Aorta (tissue), 5 donors: ENCODE measurements at regions not wholly inside any gene's neighbourhood (a gene's known extent, or its start where the extent isn't known, plus 50 kb on each side); places are given as distances from the start of the nearest gene placed in this dataset.

ENCODE experiments used
- ATAC-seq: fragments of 200-7000 bp; cut with Tn5 transposase; one replicate; pipeline ENCODE4 v1.9.1; 2022; ENCODE audit warnings: moderate library complexity; ENCODE audit not compliant: low FRiP score
- DNase-seq, 2 donors: peaks; one replicate each; pipeline ENCODE4 v3.0.0-alpha.2; 2020
- H3K27ac ChIP-seq, 2 donors: one replicate each; pipeline ENCODE4 v1.5.1; 2013; ENCODE audit warnings: low read length in 2 of 2, mild to moderate bottlenecking in 2 of 2, moderate library complexity in 2 of 2, control low read depth in 1 of 2, inconsistent platforms in 1 of 2, low read depth in 1 of 2
- H3K27me3 ChIP-seq, 2 donors: one replicate each; pipeline ENCODE4 v1.6.1; 2013; ENCODE audit warnings: control low read depth in 1 of 2, low read length in 1 of 2, mild to moderate bottlenecking in 1 of 2, moderate library complexity in 1 of 2; ENCODE audit not compliant: insufficient read depth in 2 of 2, control insufficient read depth in 1 of 2
- H3K36me3 ChIP-seq, 2 donors: one replicate each; pipeline ENCODE4 v1.6.1; 2013; ENCODE audit warnings: control low read depth in 1 of 2, low read length in 1 of 2, mild to moderate bottlenecking in 1 of 2; ENCODE audit not compliant: insufficient read depth in 2 of 2, control insufficient read depth in 1 of 2
- H3K4me1 ChIP-seq, 2 donors: one replicate each; pipeline ENCODE4 v1.6.1; 2013; ENCODE audit warnings: low read length in 2 of 2, control low read depth in 1 of 2, mild to moderate bottlenecking in 1 of 2, moderate library complexity in 1 of 2; ENCODE audit not compliant: insufficient read depth in 2 of 2, control insufficient read depth in 1 of 2
- H3K4me3 ChIP-seq, 2 donors: one replicate each; pipeline ENCODE4 v1.5.1; 2013; ENCODE audit warnings: low read length in 2 of 2, control low read depth in 1 of 2, mild to moderate bottlenecking in 1 of 2
- H3K9me3 ChIP-seq: one replicate; pipeline ENCODE4 v1.6.1; 2013; ENCODE audit warnings: mild to moderate bottlenecking, low read length; ENCODE audit not compliant: control insufficient read depth
- WGBS, 2 donors: extraction: QIAGEN DNeasy Blood & Tissue Kit; methylation state at CpG; one replicate each; pipeline ENCODE4 v1.1.7; 2013; 5-methylcytosine and 5-hydroxymethylcytosine counted together
- intact Hi-C, 2 donors: fragments of 100-400 bp; cut with DNase I; formaldehyde crosslinking; loops; one replicate each; pipeline versions ENCODE4 v1.14.2 to v1.15.0; 2022
- donor health status: healthy with polysubstance abuse.
- donor health status: Bipolar disorder and iron deficiency.
- donor health status: DM: no; HTN: no; CAD: no.
- donor health status: DM: no; HTN: no; CAD: no.
- donor health status: DM: yes; HTN: yes; CAD: no.

DNA sequence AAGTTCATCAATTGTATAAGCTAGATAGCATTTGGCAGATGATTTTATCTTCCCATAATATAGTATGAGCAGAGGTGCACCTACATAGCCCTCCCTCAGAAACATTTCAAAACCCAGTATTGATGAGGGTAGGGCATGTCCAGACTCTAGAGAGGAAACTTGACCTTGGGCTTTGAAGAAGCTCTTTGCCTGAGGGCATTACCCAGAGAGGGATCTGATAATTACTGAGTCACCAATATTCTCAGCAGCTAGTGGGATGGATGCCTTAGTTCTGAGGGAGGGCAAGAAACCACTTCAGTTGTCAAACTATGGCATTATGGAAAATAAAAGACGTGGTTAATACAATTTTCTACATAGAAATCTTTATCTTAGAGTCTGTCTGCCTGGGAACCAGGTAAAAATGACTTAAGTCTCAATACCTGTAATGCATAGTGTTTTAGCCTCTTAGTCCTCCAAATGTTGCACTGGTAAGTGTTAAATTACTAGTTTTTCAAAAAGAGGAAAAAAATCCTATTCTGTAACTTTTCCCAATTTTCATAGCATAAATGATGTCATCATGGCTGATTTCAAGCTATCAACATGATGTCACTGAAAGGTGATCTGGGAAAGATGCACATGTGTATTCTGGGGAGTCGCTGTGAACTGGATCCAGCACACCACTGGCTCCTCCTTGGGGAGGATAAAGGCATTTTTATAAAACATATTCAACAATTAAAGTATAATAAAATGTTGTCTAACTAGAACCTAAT is 809.0 kb downstream of the KCTD16 start:
- no peak for ATAC-seq
- no peaks in the 10 kb centered on the region for H3K9me3 ChIP-seq
- intact Hi-C loops = no loop called here
- H3K36me3 ChIP-seq = no peaks in the 10 kb centered on the region
- H3K27me3 ChIP-seq = no peaks in the 10 kb centered on the region
- WGBS, 2 donors = 53 to 61% methylated on average over 2 of the region's 2 CpGs
- no peak for DNase-seq
- no peak overlapping the region for H3K4me3 ChIP-seq
- no peaks in the 10 kb centered on the region for H3K4me1 ChIP-seq
- H3K27ac ChIP-seq = no peak overlapping the region

DNA sequence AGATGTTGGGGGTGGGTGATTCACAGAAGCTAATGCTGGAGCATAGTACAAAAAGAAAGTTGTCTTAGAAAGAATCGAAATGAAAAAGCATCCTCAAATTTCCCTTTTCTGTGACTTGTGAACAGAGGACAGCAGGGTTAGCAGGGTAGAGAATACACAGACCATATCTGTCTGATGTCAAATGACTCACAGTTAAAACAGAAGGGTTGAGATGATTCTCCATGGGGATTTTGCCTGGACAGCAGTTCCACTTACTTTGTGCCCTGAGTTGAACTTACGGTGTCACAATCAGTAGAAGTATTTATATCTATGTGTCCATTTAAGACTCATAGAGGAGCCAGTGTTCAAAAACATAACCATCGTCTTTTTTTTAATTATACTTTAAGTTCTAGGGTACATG is 801.6 kb downstream of the KCTD16 start:
- intact Hi-C loops = no loop called here
- H3K36me3 ChIP-seq = no peaks in the 10 kb centered on the region
- no peak for ATAC-seq
- 83 to 91% methylated on average over 3 of the region's 3 CpGs for WGBS, 2 donors
- H3K9me3 ChIP-seq = no peaks in the 10 kb centered on the region
- H3K27me3 ChIP-seq = no peaks in the 10 kb centered on the region
- no peak overlapping the region for H3K27ac ChIP-seq
- no peak for DNase-seq
- H3K4me1 ChIP-seq = no peaks in the 10 kb centered on the region
- no peak overlapping the region for H3K4me3 ChIP-seq

DNA sequence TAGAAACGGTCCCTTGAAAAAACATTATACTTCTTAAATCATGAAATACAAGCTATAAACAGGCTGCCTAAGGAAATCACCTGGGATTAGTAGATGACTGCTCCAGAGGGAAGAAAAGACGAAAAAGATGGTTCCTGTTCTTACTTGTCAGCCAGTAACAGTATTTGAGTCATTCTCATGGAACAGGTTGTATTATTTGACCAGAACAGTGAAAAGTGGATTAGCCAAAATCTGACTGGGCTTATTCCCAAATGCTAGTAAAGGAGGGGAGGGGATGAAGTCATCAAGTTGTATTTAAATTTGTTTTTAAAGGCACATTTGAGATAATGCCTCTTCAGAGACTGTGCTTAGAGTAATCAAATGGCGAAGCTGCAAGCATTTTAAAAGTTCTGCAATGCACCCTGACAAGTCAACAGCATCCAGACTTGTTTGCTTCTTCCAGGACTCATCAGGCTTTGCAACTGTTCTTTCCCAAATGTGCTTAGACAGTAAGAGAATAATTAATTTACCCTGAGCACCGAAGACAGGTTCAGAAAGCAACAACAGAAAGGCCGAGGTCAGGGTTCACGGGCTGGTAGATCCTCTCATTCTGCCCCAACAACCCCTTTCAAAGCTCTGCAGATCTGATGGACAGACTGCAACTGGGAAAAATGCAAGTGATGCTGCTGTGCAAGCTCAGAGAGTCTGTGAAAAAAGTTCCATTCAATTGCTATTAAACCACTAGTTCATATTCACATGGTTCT is 800.6 kb downstream of the KCTD16 start:
- H3K4me1 ChIP-seq = no peaks in the 10 kb centered on the region
- WGBS, 2 donors = 31 to 36% methylated on average over 6 of the region's 6 CpGs
- intact Hi-C loops = no loop called here
- H3K27me3 ChIP-seq = no peaks in the 10 kb centered on the region
- ATAC-seq (no peak), DNase-seq (no peak)
- no peaks in the 10 kb centered on the region for H3K36me3 ChIP-seq
- H3K9me3 ChIP-seq = no peaks in the 10 kb centered on the region
- no peak overlapping the region for H3K27ac ChIP-seq
- H3K4me3 ChIP-seq = no peak overlapping the region

DNA sequence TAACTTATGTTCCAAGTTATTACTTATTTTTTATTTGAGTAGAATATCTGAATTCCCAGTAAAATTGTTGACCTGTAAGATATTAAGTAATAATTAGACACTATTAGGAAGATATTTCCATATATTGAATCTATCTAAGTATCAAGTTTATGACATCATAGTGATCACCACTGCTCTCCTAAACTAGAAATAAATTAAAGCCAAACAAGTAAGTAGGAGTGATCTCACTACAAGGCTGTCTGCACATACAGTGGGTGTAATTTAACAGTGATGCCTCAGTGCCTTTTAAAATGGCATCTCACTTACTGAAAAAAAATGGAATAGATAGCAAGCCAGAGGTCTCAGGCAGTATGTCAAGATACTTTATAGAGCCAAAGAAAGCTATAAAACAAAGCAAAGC is 789.6 kb downstream of the KCTD16 start:
- Histone ChIP-seq H3K4me1 (no peaks in the 10 kb centered on the region), H3K36me3 (no peaks in the 10 kb centered on the region), H3K27ac (no peak overlapping the region), H3K4me3 (no peak overlapping the region), H3K9me3 (no peaks in the 10 kb centered on the region), H3K27me3 (no peaks in the 10 kb centered on the region)
- intact Hi-C loops = no loop called here
- ATAC-seq (no peak), DNase-seq (no peak)

DNA sequence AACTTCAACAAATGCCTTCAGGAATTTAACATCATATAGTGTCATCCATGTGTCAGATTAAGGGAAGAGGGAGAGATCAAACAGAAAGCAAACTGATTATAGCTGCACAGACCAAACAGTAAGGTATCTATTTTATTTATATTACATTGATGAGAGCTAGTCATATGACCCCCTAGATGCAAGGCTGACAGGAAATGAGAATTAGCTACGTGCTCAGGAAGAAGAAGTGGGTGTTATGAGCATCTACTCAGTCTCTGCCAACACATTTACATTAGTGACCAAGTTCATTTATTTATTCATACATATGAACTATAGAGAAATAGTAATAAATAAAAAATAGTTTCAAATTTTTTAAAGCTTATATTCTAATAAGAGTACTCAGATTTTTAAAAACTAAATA is 787.3 kb downstream of the KCTD16 start:
- 39 to 42% methylated on average over 1 of the region's 1 CpG for WGBS, 2 donors
- H3K36me3 ChIP-seq = no peaks in the 10 kb centered on the region
- no peak overlapping the region for H3K27ac ChIP-seq
- H3K9me3 ChIP-seq = no peaks in the 10 kb centered on the region
- no peak overlapping the region for H3K4me3 ChIP-seq
- ATAC-seq (no peak), DNase-seq (no peak)
- intact Hi-C loops = no loop called here
- no peaks in the 10 kb centered on the region for H3K4me1 ChIP-seq
- H3K27me3 ChIP-seq = no peaks in the 10 kb centered on the region

DNA sequence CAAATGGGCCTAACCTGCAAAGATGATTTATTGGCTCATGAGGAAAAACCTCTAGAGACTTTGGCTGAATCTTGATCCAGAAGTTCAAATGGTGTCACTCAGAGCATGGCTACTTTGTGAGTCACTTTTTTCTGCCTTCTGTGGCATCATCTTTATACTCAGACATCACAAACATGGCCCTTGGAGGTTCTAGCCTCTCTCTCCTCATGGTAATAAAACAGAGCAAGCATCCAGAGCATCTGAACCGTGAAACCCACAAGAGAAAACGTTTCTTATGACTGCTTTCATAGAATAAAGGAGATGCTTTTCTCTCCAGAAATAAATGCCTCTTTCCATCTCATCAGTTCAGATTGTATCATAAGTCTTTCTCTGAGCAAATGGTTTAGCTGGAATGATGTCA is 780.3 kb downstream of the KCTD16 start:
- no peak for DNase-seq
- intact Hi-C loops = no loop called here
- Histone ChIP-seq H3K4me1 (no peaks in the 10 kb centered on the region), H3K4me3 (no peak overlapping the region), H3K27ac (no peak overlapping the region), H3K27me3 (no peaks in the 10 kb centered on the region), H3K36me3 (no peaks in the 10 kb centered on the region), H3K9me3 (no peaks in the 10 kb centered on the region)
- ATAC-seq = no peak
- 51 to 56% methylated on average over 2 of the region's 2 CpGs for WGBS, 2 donors

DNA sequence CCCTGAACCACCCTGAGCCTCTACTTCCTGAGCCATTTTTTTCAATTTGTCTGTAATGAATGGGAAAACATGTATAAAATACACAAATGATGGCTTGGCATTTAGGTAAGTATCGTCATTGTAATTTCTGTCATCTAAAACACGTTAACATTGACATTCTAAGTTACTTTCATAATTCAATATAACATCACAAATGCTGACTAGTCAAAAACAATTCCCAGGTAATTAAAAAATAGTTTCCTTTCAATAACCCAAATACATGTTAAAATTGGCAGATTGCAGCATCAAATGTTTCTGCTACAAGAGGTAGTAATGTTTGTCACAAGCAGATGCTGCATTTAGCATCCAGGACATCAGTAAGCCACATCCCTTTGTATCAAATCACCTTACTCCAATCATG is 776.4 kb downstream of the KCTD16 start:
- intact Hi-C loops = no loop called here
- H3K9me3 ChIP-seq = no peaks in the 10 kb centered on the region
- no peak overlapping the region for H3K27ac ChIP-seq
- 77 to 81% methylated on average over 2 of the region's 2 CpGs for WGBS, 2 donors
- no peaks in the 10 kb centered on the region for H3K36me3 ChIP-seq
- no peak for DNase-seq
- H3K4me3 ChIP-seq = no peak overlapping the region
- H3K4me1 ChIP-seq = no peaks in the 10 kb centered on the region
- H3K27me3 ChIP-seq = no peaks in the 10 kb centered on the region
- no peak for ATAC-seq

DNA sequence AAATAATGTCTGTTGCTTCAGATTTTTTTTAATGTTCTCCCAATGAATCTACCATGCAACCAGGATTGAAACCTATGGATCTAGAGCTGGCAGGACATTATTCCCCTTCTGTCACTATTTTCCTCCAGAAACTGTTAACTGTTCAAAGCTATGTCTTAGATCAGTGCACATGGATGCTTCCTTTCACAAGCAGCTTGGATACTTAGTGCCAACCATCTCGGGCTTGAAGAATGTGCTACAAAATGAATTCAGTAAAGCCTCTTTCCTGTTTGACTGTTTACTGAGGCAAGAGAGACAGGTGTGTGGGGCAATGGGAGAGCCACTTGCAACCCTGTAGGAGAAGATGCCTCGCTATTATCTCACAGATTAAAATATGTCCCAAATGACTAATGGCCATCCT is 774.8 kb downstream of the KCTD16 start:
- Histone ChIP-seq H3K27me3 (no peaks in the 10 kb centered on the region), H3K9me3 (no peaks in the 10 kb centered on the region), H3K27ac (no peak overlapping the region), H3K4me1 (no peaks in the 10 kb centered on the region), H3K4me3 (no peak overlapping the region), H3K36me3 (no peaks in the 10 kb centered on the region)
- ATAC-seq (no peak), DNase-seq (no peak)
- intact Hi-C loops = no loop called here
- 58 to 60% methylated on average over 2 of the region's 2 CpGs for WGBS, 2 donors

DNA sequence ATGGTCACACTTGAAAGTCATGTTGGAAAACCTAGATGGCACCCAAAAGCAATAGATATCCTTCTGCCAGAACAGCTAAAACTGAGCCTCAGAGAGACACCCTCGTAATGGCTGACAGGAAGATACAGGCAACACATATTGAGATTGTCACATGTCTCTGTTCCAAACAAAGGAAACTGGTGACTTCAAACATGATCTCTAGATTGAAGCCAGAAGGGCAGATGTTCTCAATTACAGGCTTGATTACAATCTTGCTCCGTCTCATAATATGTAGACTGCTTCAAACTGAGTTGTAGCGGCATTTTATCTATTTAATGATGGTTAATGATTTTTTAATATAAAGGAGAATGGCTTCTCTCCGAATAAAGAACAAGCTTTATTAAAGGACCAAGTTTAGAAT is 774.3 kb downstream of the KCTD16 start:
- Histone ChIP-seq H3K36me3 (no peaks in the 10 kb centered on the region), H3K4me1 (no peaks in the 10 kb centered on the region), H3K27me3 (no peaks in the 10 kb centered on the region), H3K4me3 (no peak overlapping the region), H3K27ac (no peak overlapping the region), H3K9me3 (no peaks in the 10 kb centered on the region)
- intact Hi-C loops = no loop called here
- ATAC-seq (no peak), DNase-seq (no peak)
- WGBS, 2 donors = 64 to 66% methylated on average over 4 of the region's 4 CpGs
